ENCODE measurements at regions not wholly inside any gene's neighbourhood (a gene's known extent, or its start where the extent isn't known, plus 50 kb on each side); places are given as distances from the start of the nearest gene placed in this dataset.

GRCh38 chr12:19804737-19805136 lies 365.4 kb downstream of the AEBP2 start:
- H3K27me3 ChIP-seq, result no peaks in the 10 kb centered on the region
- 87 to 94% methylated on average over 1 of the region's 1 CpG for WGBS, 2 donors
- H3K4me1 ChIP-seq, result peaks cover 0 to 16% (median 11%) of the 10 kb centered on the region in 9 donors
- TF ChIP-seq, protein P1, sequence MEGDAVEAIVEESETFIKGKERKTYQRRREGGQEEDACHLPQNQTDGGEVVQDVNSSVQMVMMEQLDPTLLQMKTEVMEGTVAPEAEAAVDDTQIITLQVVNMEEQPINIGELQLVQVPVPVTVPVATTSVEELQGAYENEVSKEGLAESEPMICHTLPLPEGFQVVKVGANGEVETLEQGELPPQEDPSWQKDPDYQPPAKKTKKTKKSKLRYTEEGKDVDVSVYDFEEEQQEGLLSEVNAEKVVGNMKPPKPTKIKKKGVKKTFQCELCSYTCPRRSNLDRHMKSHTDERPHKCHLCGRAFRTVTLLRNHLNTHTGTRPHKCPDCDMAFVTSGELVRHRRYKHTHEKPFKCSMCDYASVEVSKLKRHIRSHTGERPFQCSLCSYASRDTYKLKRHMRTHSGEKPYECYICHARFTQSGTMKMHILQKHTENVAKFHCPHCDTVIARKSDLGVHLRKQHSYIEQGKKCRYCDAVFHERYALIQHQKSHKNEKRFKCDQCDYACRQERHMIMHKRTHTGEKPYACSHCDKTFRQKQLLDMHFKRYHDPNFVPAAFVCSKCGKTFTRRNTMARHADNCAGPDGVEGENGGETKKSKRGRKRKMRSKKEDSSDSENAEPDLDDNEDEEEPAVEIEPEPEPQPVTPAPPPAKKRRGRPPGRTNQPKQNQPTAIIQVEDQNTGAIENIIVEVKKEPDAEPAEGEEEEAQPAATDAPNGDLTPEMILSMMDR (IDR thresholded peaks at IDR 0.05), result no peak
- no peaks in the 10 kb centered on the region for H3K36me3 ChIP-seq
- no peak overlapping the region for H3K4me3 ChIP-seq
- H3K27ac ChIP-seq, result no peak overlapping the region
- peaks cover 0 to 8% (median 0%) of the 10 kb centered on the region in 11 donors for H3K9me3 ChIP-seq
- no peak for ATAC-seq
- no peak for DNase-seq
- intact Hi-C loops (cut with DNase I), result no loop called here

GRCh38 chr12:19808371-19808770 lies 369.1 kb downstream of the AEBP2 start:
- DNase-seq (no peak), ATAC-seq (no peak)
- Histone ChIP-seq H3K9me3 (peaks cover 0 to 8% (median 0%) of the 10 kb centered on the region in 11 donors), H3K27me3 (no peaks in the 10 kb centered on the region), H3K4me1 (no peaks in the 10 kb centered on the region), H3K4me3 (no peak overlapping the region), H3K36me3 (no peaks in the 10 kb centered on the region), H3K27ac (no peak overlapping the region)
- TF ChIP-seq, protein P1 (IDR thresholded peaks at IDR 0.05), result no peak
- intact Hi-C loops (cut with DNase I), result no loop called here
- WGBS, 2 donors, result 90 to 94% methylated on average over 2 of the region's 2 CpGs

DNA sequence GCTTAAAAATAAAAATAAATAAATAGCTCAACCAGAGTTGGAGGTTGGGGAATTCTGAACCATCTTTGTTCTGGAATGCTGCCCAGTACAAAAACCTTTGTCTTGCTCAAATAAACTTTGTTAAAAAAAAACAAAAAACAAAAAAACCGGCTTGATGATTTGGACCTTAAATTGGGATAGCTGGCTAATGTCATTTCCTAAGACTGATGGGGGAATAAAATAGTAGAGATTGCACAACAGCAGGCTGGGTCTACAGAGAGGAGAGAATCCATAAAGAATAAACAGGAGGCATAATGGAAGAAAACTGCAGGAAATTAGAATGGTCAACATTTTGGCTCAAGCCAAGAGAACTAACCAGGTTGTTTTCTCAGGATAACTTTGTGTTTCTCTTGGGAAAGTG lies 370.9 kb downstream of the AEBP2 start:
- H3K4me3 ChIP-seq, result no peak overlapping the region
- H3K4me1 ChIP-seq, result no peaks in the 10 kb centered on the region
- ATAC-seq (peak in 1 of 8 donors; percentile 46), DNase-seq (no peak)
- H3K27ac ChIP-seq, result no peak overlapping the region
- intact Hi-C loops (cut with DNase I), result no loop called here
- WGBS, 2 donors, result 51 to 63% methylated on average over 1 of the region's 1 CpG
- H3K9me3 ChIP-seq, result peaks cover 0 to 16% (median 0%) of the 10 kb centered on the region in 11 donors
- no peaks in the 10 kb centered on the region for H3K36me3 ChIP-seq
- H3K27me3 ChIP-seq, result no peaks in the 10 kb centered on the region
- TF ChIP-seq, protein P1 (IDR thresholded peaks at IDR 0.05), result no peak

GRCh38 chr12:19811922-19812321 lies 372.6 kb downstream of the AEBP2 start:
- no peaks in the 10 kb centered on the region for H3K27me3 ChIP-seq
- no peak overlapping the region for H3K27ac ChIP-seq
- intact Hi-C loops (cut with DNase I), result no loop called here
- H3K36me3 ChIP-seq, result no peaks in the 10 kb centered on the region
- H3K9me3 ChIP-seq, result peaks cover 0 to 16% (median 0%) of the 10 kb centered on the region in 11 donors
- DNase-seq (no peak), ATAC-seq (no peak)
- no peak overlapping the region for H3K4me3 ChIP-seq
- no peaks in the 10 kb centered on the region for H3K4me1 ChIP-seq
- 84 to 89% methylated on average over 3 of the region's 3 CpGs for WGBS, 2 donors
- TF ChIP-seq, protein P1 (IDR thresholded peaks at IDR 0.05), result no peak

Measured in heart right ventricle (tissue), 16 donors.